Activated CD4-positive, alpha-beta T cell treated with anti-CD3 and anti-CD28 coated beads for 48 hours (primary cell): ENCODE measurements at regions not wholly inside any gene's neighbourhood (a gene's known extent, or its start where the extent isn't known, plus 50 kb on each side); places are given as distances from the start of the nearest gene placed in this dataset.

Experiments used
- DNase-seq: peaks from one replicate; pipeline ENCODE4 v3.0.0-alpha.2; 2020

GRCh38 chr9:21672761-21673160 is 129.7 kb upstream of the MTAP start:
- no peak for DNase-seq

- no peak for DNase-seq
Measured at GRCh38 chr9:21674894-21675293, 127.5 kb upstream of the MTAP start.

- no peak for DNase-seq
Measured at GRCh38 chr9:21677387-21677786, 125.0 kb upstream of the MTAP start.

GRCh38 chr9:21677834-21678233 is 124.6 kb upstream of the MTAP start:
- no peak for DNase-seq

- DNase-seq = no peak
Measured at GRCh38 chr9:21679432-21679831, 123.0 kb upstream of the MTAP start.

- DNase-seq = no peak
Measured at GRCh38 chr9:21680590-21680989, 121.8 kb upstream of the MTAP start.

- no peak for DNase-seq
Measured at GRCh38 chr9:21681641-21682040, 120.8 kb upstream of the MTAP start.

GRCh38 chr9:21682381-21682780 is 120.1 kb upstream of the MTAP start:
- no peak for DNase-seq

- no peak for DNase-seq
Measured at GRCh38 chr9:21682981-21683380, 119.5 kb upstream of the MTAP start.

GRCh38 chr9:21683484-21684175 is 118.8 kb upstream of the MTAP start:
- DNase-seq = no peak

- no peak for DNase-seq
Measured at GRCh38 chr9:21684231-21684630, 118.2 kb upstream of the MTAP start.

- DNase-seq = peak; percentile 64
Measured at GRCh38 chr9:21684831-21685362, 117.5 kb upstream of the MTAP start.

GRCh38 chr9:21685502-21685901 is 116.9 kb upstream of the MTAP start:
- no peak for DNase-seq

- DNase-seq = no peak
Measured at GRCh38 chr9:21686738-21687137, 115.7 kb upstream of the MTAP start.

GRCh38 chr9:21687351-21687750 is 115.1 kb upstream of the MTAP start:
- no peak for DNase-seq

GRCh38 chr9:21688108-21689102 is 114.0 kb upstream of the MTAP start:
- no peak for DNase-seq

- DNase-seq = no peak
Measured at GRCh38 chr9:21689854-21690253, 112.6 kb upstream of the MTAP start.

GRCh38 chr9:21690561-21690960 is 111.9 kb upstream of the MTAP start:
- no peak for DNase-seq

- DNase-seq = no peak
Measured at GRCh38 chr9:21692390-21692789, 110.0 kb upstream of the MTAP start.

GRCh38 chr9:21694424-21694823 is 108.0 kb upstream of the MTAP start:
- no peak for DNase-seq

GRCh38 chr9:21695443-21695842 is 107.0 kb upstream of the MTAP start:
- no peak for DNase-seq

- no peak for DNase-seq
Measured at GRCh38 chr9:21695874-21696341, 106.5 kb upstream of the MTAP start.

- DNase-seq = no peak
Measured at GRCh38 chr9:21696411-21696871, 106.0 kb upstream of the MTAP start.

- DNase-seq = no peak
Measured at GRCh38 chr9:21708260-21708711, 94.2 kb upstream of the MTAP start.
